T-cell (primary cell): ENCODE measurements at regions not wholly inside any gene's neighbourhood (a gene's known extent, or its start where the extent isn't known, plus 50 kb on each side); places are given as distances from the start of the nearest gene placed in this dataset.

Source experiments
- ATAC-seq, 4 experiments: fragments of 200-7000 bp in 3 of 4; fragments of 150-1000 bp in 1 of 4; cut with Tn5 transposase; replicated peaks in 1 of 4; 1 replicate in 3 of 4; 2 replicates in 1 of 4; pipeline ENCODE4 v1.10.0; 2021; ENCODE audit warnings: moderate library complexity in 3 of 4, mild to moderate bottlenecking in 2 of 4, moderate number of reproducible peaks in 1 of 4
- CTCF ChIA-PET, 2 donors: fragments of 300-600 bp; sonication (Branson Sonifier 250); formaldehyde crosslinking; loops; one replicate each; lab custom pipeline; 2022; ENCODE audit warnings: antibody characterized with exemption in 2 of 2; lab: Charles Lee
- POLR2A ChIA-PET, 2 donors: fragments of 300-600 bp; sonication (Branson Sonifier 250); formaldehyde crosslinking; loops; one replicate each; lab custom pipeline; 2022; ENCODE audit warnings: antibody characterized with exemption in 2 of 2; lab: Charles Lee
- DNase-seq, 35 experiments: peaks; one replicate each; pipeline versions ENCODE4 v3.0.0 to v3.0.0-alpha.2; 2013 to 2023
- H3K27ac ChIP-seq: one replicate; pipeline ENCODE4 v1.5.1; 2013; ENCODE audit warnings: low read length
- H3K27me3 ChIP-seq, 2 experiments: replicated peaks in 1 of 2; 1 replicate in 1 of 2; 2 replicates in 1 of 2; pipeline versions ENCODE4 v1.6.1 to v1.7.0; 2013; ENCODE audit warnings: low read length in 1 of 2, mixed read lengths in 1 of 2; ENCODE audit not compliant: control insufficient read depth in 2 of 2, insufficient read depth in 2 of 2; ENCODE audit errors: extremely low read depth in 1 of 2
- H3K36me3 ChIP-seq, 2 donors: 1 replicate in 1 of 2; 2 replicates in 1 of 2; pipeline versions ENCODE4 v1.6.1 to v1.7.0; 2013; ENCODE audit warnings: low read length in 1 of 2; ENCODE audit not compliant: control insufficient read depth in 2 of 2, insufficient read depth in 1 of 2; ENCODE audit errors: extremely low read depth in 1 of 2
- H3K4me1 ChIP-seq, 2 experiments: 1 replicate in 1 of 2; 2 replicates in 1 of 2; pipeline versions ENCODE4 v1.6.1 to v1.7.0; 2013; ENCODE audit warnings: low read length in 2 of 2, mixed read lengths in 1 of 2; ENCODE audit not compliant: insufficient read depth in 2 of 2, control insufficient read depth in 1 of 2; ENCODE audit errors: extremely low read depth in 1 of 2
- H3K4me3 ChIP-seq, 2 donors: 1 replicate in 1 of 2; 2 replicates in 1 of 2; pipeline versions ENCODE4 v1.5.1 to v1.7.0; 2013; ENCODE audit warnings: mild to moderate bottlenecking in 2 of 2, low read length in 1 of 2, moderate library complexity in 1 of 2; ENCODE audit not compliant: control insufficient read depth in 1 of 2; ENCODE audit errors: extremely low read depth in 1 of 2
- H3K9me3 ChIP-seq: 2 replicates; pipeline ENCODE4 v1.7.0; 2013
- H3K27ac Mint-ChIP-seq, 2 donors: one replicate each; pipeline ENCODE4 v1.8.0; 2020 to 2021; ENCODE audit warnings: mild to moderate bottlenecking in 2 of 2, mixed read lengths in 2 of 2
- H3K27me3 Mint-ChIP-seq, 2 donors: one replicate each; pipeline ENCODE4 v1.8.0; 2021 to 2022; ENCODE audit warnings: mixed read lengths in 2 of 2
- H3K36me3 Mint-ChIP-seq: one replicate; pipeline ENCODE4 v1.8.0; 2021; ENCODE audit warnings: mixed read lengths
- H3K4me1 Mint-ChIP-seq, 3 donors: one replicate each; pipeline ENCODE4 v1.8.0; 2020 to 2022; ENCODE audit warnings: mixed read lengths in 3 of 3, mild to moderate bottlenecking in 1 of 3
- H3K4me3 Mint-ChIP-seq, 3 donors: one replicate each; pipeline ENCODE4 v1.8.0; 2020 to 2022; ENCODE audit warnings: mild to moderate bottlenecking in 3 of 3, mixed read lengths in 3 of 3, moderate library complexity in 3 of 3
- H3K9me3 Mint-ChIP-seq, 3 donors: one replicate each; pipeline ENCODE4 v1.8.0; 2020 to 2022; ENCODE audit warnings: mixed read lengths in 3 of 3
- WGBS: methylation state at CpG from one replicate; pipeline ENCODE4 v1.1.5; 2013; ENCODE audit warnings: missing lambda C conversion rate; ENCODE audit not compliant: insufficient coverage; 5-methylcytosine and 5-hydroxymethylcytosine counted together

GRCh38 chr6:12415980-12416598 is 125.9 kb downstream of the EDN1 start:
- H3K4me3 Mint-ChIP-seq: no peak overlapping the region
- Histone ChIP-seq H3K27ac (no peak overlapping the region), H3K4me3 (no peak overlapping the region), H3K36me3 (no peaks in the 10 kb centered on the region), H3K9me3 (no peaks in the 10 kb centered on the region), H3K4me1 (no peaks in the 10 kb centered on the region), H3K27me3 (no peaks in the 10 kb centered on the region)
- H3K27me3 Mint-ChIP-seq: peaks cover 4 to 7% of the 10 kb centered on the region in 2 donors
- POLR2A ChIA-PET: no interaction called here
- peaks cover 0 to 9% (median 0%) of the 10 kb centered on the region in 3 donors for H3K9me3 Mint-ChIP-seq
- no peaks in the 10 kb centered on the region for H3K4me1 Mint-ChIP-seq
- ATAC-seq (no peak), DNase-seq (no peak)
- no peaks in the 10 kb centered on the region for H3K36me3 Mint-ChIP-seq
- CTCF ChIA-PET: no interaction called here
- no CpG with 5 or more reads among the region's 2 CpGs for WGBS
- H3K27ac Mint-ChIP-seq: no peak overlapping the region

GRCh38 chr6:12417191-12417590 is 127.0 kb downstream of the EDN1 start:
- ATAC-seq (no peak), DNase-seq (no peak)
- CTCF ChIA-PET: no interaction called here
- POLR2A ChIA-PET: interaction anchor here in 1 of 2 donors (0.7 kb wide), 1 partner anchor 36 kb away, joined by 3 read pairs; no protein-coding TSS in a partner anchor
- H3K4me3 ChIP-seq: no peak overlapping the region
- peaks cover 3 to 7% of the 10 kb centered on the region in 2 donors for H3K27me3 Mint-ChIP-seq
- no peaks in the 10 kb centered on the region for H3K4me1 Mint-ChIP-seq
- H3K36me3 Mint-ChIP-seq: no peaks in the 10 kb centered on the region
- 50% methylated on average over 1 of the region's 1 CpG for WGBS
- no peaks in the 10 kb centered on the region for H3K36me3 ChIP-seq
- no peak overlapping the region for H3K27ac Mint-ChIP-seq
- H3K4me1 ChIP-seq: no peaks in the 10 kb centered on the region
- no peaks in the 10 kb centered on the region for H3K9me3 ChIP-seq
- peaks cover 0 to 9% (median 0%) of the 10 kb centered on the region in 3 donors for H3K9me3 Mint-ChIP-seq
- no peak overlapping the region for H3K27ac ChIP-seq
- no peaks in the 10 kb centered on the region for H3K27me3 ChIP-seq
- no peak overlapping the region for H3K4me3 Mint-ChIP-seq

GRCh38 chr6:12418946-12419345 is 128.8 kb downstream of the EDN1 start:
- peaks cover 0 to 9% (median 0%) of the 10 kb centered on the region in 3 donors for H3K9me3 Mint-ChIP-seq
- no CpG with 5 or more reads among the region's 2 CpGs for WGBS
- no peak overlapping the region for H3K27ac ChIP-seq

GRCh38 chr6:12419631-12420272 is 129.6 kb downstream of the EDN1 start:
- H3K9me3 Mint-ChIP-seq: peaks cover 0 to 9% (median 0%) of the 10 kb centered on the region in 3 donors
- peaks cover 0 to 4% of the 10 kb centered on the region in 2 experiments for H3K27me3 ChIP-seq
- H3K27ac ChIP-seq: no peak overlapping the region
- no peak for DNase-seq
- no CpG with 5 or more reads among the region's 3 CpGs for WGBS
- ChIA-PET CTCF (no interaction called here), POLR2A (no interaction called here)
- no peaks in the 10 kb centered on the region for H3K4me1 Mint-ChIP-seq
- ATAC-seq: no peak
- H3K36me3 ChIP-seq: no peaks in the 10 kb centered on the region
- no peaks in the 10 kb centered on the region for H3K4me1 ChIP-seq
- no peak overlapping the region for H3K27ac Mint-ChIP-seq
- no peaks in the 10 kb centered on the region for H3K9me3 ChIP-seq
- H3K27me3 Mint-ChIP-seq: peaks cover 2 to 14% of the 10 kb centered on the region in 2 donors
- H3K4me3 Mint-ChIP-seq: no peak overlapping the region
- no peak overlapping the region for H3K4me3 ChIP-seq
- no peaks in the 10 kb centered on the region for H3K36me3 Mint-ChIP-seq

More at GRCh38 chr6:12418946-12419345, 128.8 kb downstream of the EDN1 start:
- Histone ChIP-seq H3K36me3 (no peaks in the 10 kb centered on the region), H3K4me3 (no peak overlapping the region), H3K9me3 (no peaks in the 10 kb centered on the region), H3K4me1 (no peaks in the 10 kb centered on the region), H3K27me3 (peaks cover 0 to 4% of the 10 kb centered on the region in 2 experiments)
- no peak for ATAC-seq
- Mint-ChIP-seq H3K27ac (no peak overlapping the region), H3K27me3 (peaks cover 2 to 12% of the 10 kb centered on the region in 2 donors), H3K4me3 (no peak overlapping the region), H3K4me1 (no peaks in the 10 kb centered on the region), H3K36me3 (no peaks in the 10 kb centered on the region)
- DNase-seq: no peak
- ChIA-PET CTCF (no interaction called here), POLR2A (no interaction called here)

- Mint-ChIP-seq H3K27ac (no peak overlapping the region), H3K27me3 (peaks cover 2 to 14% of the 10 kb centered on the region in 2 donors), H3K9me3 (peaks cover 0 to 9% (median 0%) of the 10 kb centered on the region in 3 donors), H3K4me1 (no peaks in the 10 kb centered on the region), H3K36me3 (no peaks in the 10 kb centered on the region), H3K4me3 (no peak overlapping the region)
- Histone ChIP-seq H3K27ac (no peak overlapping the region), H3K9me3 (no peaks in the 10 kb centered on the region), H3K27me3 (peaks cover 0 to 4% of the 10 kb centered on the region in 2 experiments), H3K36me3 (no peaks in the 10 kb centered on the region), H3K4me1 (no peaks in the 10 kb centered on the region), H3K4me3 (no peak overlapping the region)
- no peak for DNase-seq
- CTCF ChIA-PET: no interaction called here
- no peak for ATAC-seq
- WGBS: 72% methylated on average over 4 of the region's 5 CpGs
- POLR2A ChIA-PET: no interaction called here
Measured at GRCh38 chr6:12420626-12421025, 130.5 kb downstream of the EDN1 start.

- 89% methylated on average over 1 of the region's 1 CpG for WGBS
- Mint-ChIP-seq H3K27me3 (peaks cover 2 to 18% of the 10 kb centered on the region in 2 donors), H3K9me3 (peaks cover 0 to 9% (median 0%) of the 10 kb centered on the region in 3 donors), H3K4me1 (no peaks in the 10 kb centered on the region), H3K27ac (no peak overlapping the region), H3K36me3 (no peaks in the 10 kb centered on the region), H3K4me3 (no peak overlapping the region)
- no peaks in the 10 kb centered on the region for H3K36me3 ChIP-seq
- ATAC-seq (no peak), DNase-seq (no peak)
- ChIA-PET CTCF (no interaction called here), POLR2A (no interaction called here)
- H3K9me3 ChIP-seq: no peaks in the 10 kb centered on the region
- no peaks in the 10 kb centered on the region for H3K4me1 ChIP-seq
- peaks cover 0 to 4% of the 10 kb centered on the region in 2 experiments for H3K27me3 ChIP-seq
- H3K27ac ChIP-seq: no peak overlapping the region
- H3K4me3 ChIP-seq: no peak overlapping the region
Measured at GRCh38 chr6:12421596-12421995, 131.4 kb downstream of the EDN1 start.
